GM12875 (cell line): ENCODE measurements at regions not wholly inside any gene's neighbourhood (a gene's known extent, or its start where the extent isn't known, plus 50 kb on each side); places are given as distances from the start of the nearest gene placed in this dataset.

Experiments used
- H3K4me3 ChIP-seq: one replicate; pipeline ENCODE4 v1.5.1; 2011; ENCODE audit warnings: low read depth, low read length, control low read depth
- CTCF ChIP-seq: IDR thresholded peaks from 2 replicates; pipeline ENCODE4 v1.5.1; 2011; ENCODE audit warnings: low read depth, mild to moderate bottlenecking, control low read depth, inconsistent platforms, low read length, moderate library complexity, borderline replicate concordance; ENCODE audit not compliant: insufficient read depth

GRCh38 chr20:24733416-24733815, 215.7 kb upstream of the CST7 start:
- no peak overlapping the region for H3K4me3 ChIP-seq
- no peak for TF ChIP-seq CTCF

GRCh38 chr20:24734139-24734538, 214.9 kb upstream of the CST7 start:
- TF ChIP-seq CTCF, result no peak
- no peak overlapping the region for H3K4me3 ChIP-seq

GRCh38 chr20:24735263-24735662, 213.8 kb upstream of the CST7 start:
- no peak for TF ChIP-seq CTCF
- H3K4me3 ChIP-seq, result no peak overlapping the region

DNA sequence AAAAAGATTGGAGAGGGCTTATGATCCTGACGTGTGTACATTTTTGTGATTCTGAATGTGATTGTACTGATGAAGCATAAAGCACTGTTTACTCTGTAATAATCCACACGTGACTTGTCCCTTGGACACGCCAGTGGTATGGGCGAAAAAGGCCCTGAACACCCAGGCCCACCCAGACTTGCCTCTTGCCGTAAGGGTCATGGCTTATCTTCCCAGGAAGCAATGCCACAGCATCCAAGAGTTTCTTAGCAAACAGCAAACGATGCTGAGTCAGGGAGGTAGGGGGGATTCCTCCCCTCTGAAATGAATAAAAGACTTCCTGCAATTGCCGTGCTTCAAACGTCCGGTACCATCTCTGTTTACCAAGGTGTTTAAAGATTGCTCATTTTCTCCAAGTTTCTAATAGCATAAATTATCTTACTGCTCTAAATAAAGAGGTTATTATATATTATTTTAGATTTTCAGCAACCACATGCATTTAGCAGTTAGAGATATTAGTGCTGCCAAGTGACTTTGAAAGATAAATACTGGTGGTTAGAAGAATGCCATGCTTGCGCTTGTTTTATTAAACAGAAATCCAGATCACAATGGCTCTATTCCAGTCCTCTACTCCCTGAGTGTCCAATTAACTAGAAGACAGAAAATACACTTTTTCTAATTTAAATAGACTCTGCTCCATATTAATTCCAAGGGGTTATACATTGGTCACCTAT, 212.8 kb upstream of the CST7 start:
- H3K4me3 ChIP-seq, result no peak overlapping the region
- no peak for TF ChIP-seq CTCF

GRCh38 chr20:24736844-24737211, 212.2 kb upstream of the CST7 start:
- H3K4me3 ChIP-seq, result no peak overlapping the region
- no peak for TF ChIP-seq CTCF

- H3K4me3 ChIP-seq, result no peak overlapping the region
- TF ChIP-seq CTCF, result no peak
These were observed 211.7 kb upstream of the CST7 start for GRCh38 chr20:24737212-24737850.

- no peak for TF ChIP-seq CTCF
These were observed 210.9 kb upstream of the CST7 start for GRCh38 chr20:24738058-24738775.

More at GRCh38 chr20:24738058-24738775, 210.9 kb upstream of the CST7 start:
- H3K4me3 ChIP-seq, result no peak overlapping the region
